ENCODE measurements at regions not wholly inside any gene's neighbourhood (a gene's known extent, or its start where the extent isn't known, plus 50 kb on each side); places are given as distances from the start of the nearest gene placed in this dataset.

- TF ChIP-seq CTCF (IDR thresholded peaks at IDR 0.05 in 8 of 11, conservative IDR thresholded peaks at IDR 0.05 in 3 of 11) (no peak), POLR2A (IDR thresholded peaks at IDR 0.05) (no peak), POLR2AphosphoS5 (IDR thresholded peaks at IDR 0.05) (no peak)
Observed at GRCh38 chr4:58809366-58809765, 1699.2 kb upstream of the IGFBP7 start.

All from spleen (tissue), 7 donors.